HepG2 (cell line): ENCODE measurements at regions not wholly inside any gene's neighbourhood (a gene's known extent, or its start where the extent isn't known, plus 50 kb on each side); places are given as distances from the start of the nearest gene placed in this dataset.
A peak's percentile ranks its signal among the peaks of the same experiment; 100 is the strongest.

Experiments used
- ATAC-seq: fragments of 200-7000 bp; cut with Tn5 transposase; 3 replicates; pipeline ENCODE4 v1.9.1; 2020; ENCODE audit warnings: mild to moderate bottlenecking, moderate library complexity
- BruUV-seq: library from RNA; stranded (reverse); fragments of 400-500 nt; replicated peaks from 2 replicates; lab custom pipeline; 2021; lab: Mats Ljungman, UMichigan
- CTCF ChIA-PET: fragments of 300-600 bp; formaldehyde crosslinking; extraction: SDS; loops from one replicate; lab custom pipeline; 2021; ENCODE audit warnings: low total read pairs, inconsistent platforms, low intra/inter-chr PET ratio; lab: Yijun Ruan, JAX
- POLR2A ChIA-PET: fragments of 350-600 bp; sonication (Branson Sonifier 250); formaldehyde crosslinking; loops from one replicate; lab custom pipeline; 2020; ENCODE audit warnings: antibody characterized with exemption, inconsistent platforms; lab: Yijun Ruan, JAX
- DNase-seq: peaks from one replicate; pipeline ENCODE4 v3.0.0-alpha.2; 2015; ENCODE audit warnings: low spot score
- FAIRE-seq: peaks from 3 replicates; lab custom pipeline; 2011; peaks lifted over from hg19 to GRCh38; lab: Jason Lieb, UNC
- H2AFZ ChIP-seq: one replicate; pipeline ENCODE4 v1.6.1; 2011; ENCODE audit warnings: low read length, inconsistent platforms
- H3K27ac ChIP-seq: fragments of 300-600 bp; 3 replicates; pipeline ENCODE4 v1.8.0; 2011; ENCODE audit warnings: mixed run types, mild to moderate bottlenecking, mixed read lengths, low read length, inconsistent platforms; ENCODE audit not compliant: insufficient read depth; ENCODE audit errors: extremely low read length
- H3K27me3 ChIP-seq, 2 experiments: fragments of 200-600 bp in 1 of 2; 2 replicates in 1 of 2; 3 replicates in 1 of 2; pipeline versions ENCODE4 v1.6.0 to v1.8.0; 2011; ENCODE audit warnings: low read length in 2 of 2, mild to moderate bottlenecking in 2 of 2, moderate library complexity in 2 of 2, inconsistent platforms in 1 of 2; ENCODE audit not compliant: insufficient read depth in 2 of 2, control insufficient read depth in 1 of 2
- H3K36me3 ChIP-seq, 2 experiments: fragments of 200-600 bp in 1 of 2; replicated peaks in 1 of 2; 2 replicates in 1 of 2; 3 replicates in 1 of 2; pipeline versions ENCODE4 v1.5.1 to v1.8.0; 2011; ENCODE audit warnings: low read length in 2 of 2, inconsistent platforms in 1 of 2; ENCODE audit not compliant: insufficient read depth in 2 of 2, control insufficient read depth in 1 of 2
- H3K4me1 ChIP-seq: 2 replicates; pipeline ENCODE4 v1.5.1; 2012; ENCODE audit warnings: low read length, inconsistent platforms; ENCODE audit not compliant: insufficient read depth
- H3K4me2 ChIP-seq: 2 replicates; pipeline ENCODE4 v1.6.0; 2011; ENCODE audit warnings: low read depth, low read length, inconsistent platforms
- H3K4me3 ChIP-seq, 3 experiments: fragments of 200-600 bp in 1 of 3; sonication (generic), shearing (Covaris generic) in 1 of 3; replicated peaks in 1 of 3; 2 replicates each; pipeline ENCODE4 v1.5.1; 2011 to 2016; ENCODE audit warnings: low read length in 3 of 3, inconsistent platforms in 2 of 3, low read depth in 2 of 3, mild to moderate bottlenecking in 2 of 3, control low read depth in 1 of 3, mixed read lengths in 1 of 3; ENCODE audit not compliant: insufficient read depth in 1 of 3
- H3K79me2 ChIP-seq: one replicate; pipeline ENCODE4 v1.6.1; 2011; ENCODE audit warnings: low read length, inconsistent platforms; ENCODE audit not compliant: insufficient read depth
- H3K9ac ChIP-seq: 2 replicates; pipeline ENCODE4 v1.6.0; 2011; ENCODE audit warnings: mild to moderate bottlenecking, low read depth, low read length, inconsistent platforms; ENCODE audit not compliant: insufficient read depth
- H3K9me3 ChIP-seq: 2 replicates; pipeline ENCODE4 v1.5.1; 2012; ENCODE audit warnings: mild to moderate bottlenecking, low read length
- H4K20me1 ChIP-seq: 2 replicates; pipeline ENCODE4 v1.6.0; 2011; ENCODE audit warnings: inconsistent platforms, mild to moderate bottlenecking, low read length, moderate library complexity; ENCODE audit not compliant: insufficient read depth
- ATF2 ChIP-seq: sonication (generic); formaldehyde crosslinking; IDR thresholded peaks from 2 replicates; pipeline ENCODE4 v1.4.0; 2020; ENCODE audit warnings: missing genetic modification reagents
- GFI1 ChIP-seq: sonication (generic); formaldehyde crosslinking; IDR thresholded peaks from 2 replicates; pipeline ENCODE4 v1.5.0; 2020; ENCODE audit warnings: missing genetic modification reagents, mild to moderate bottlenecking, borderline replicate concordance
- HOXA7 ChIP-seq: sonication (generic); formaldehyde crosslinking; IDR thresholded peaks from 2 replicates; pipeline ENCODE4 v1.8.1; 2022; ENCODE audit warnings: mild to moderate bottlenecking, missing genetic modification reagents, moderate library complexity
- KDM5B ChIP-seq: sonication (generic); formaldehyde crosslinking; IDR thresholded peaks from 2 replicates; pipeline ENCODE4 v1.4.0; 2020; ENCODE audit warnings: missing genetic modification reagents, mild to moderate bottlenecking, borderline replicate concordance
- MIXL1 ChIP-seq: IDR thresholded peaks from 2 replicates; pipeline ENCODE4 v1.6.1; 2016
- ONECUT2 ChIP-seq: sonication (generic); formaldehyde crosslinking; IDR thresholded peaks from 2 replicates; pipeline ENCODE4 v1.4.0; 2020; ENCODE audit warnings: missing genetic modification reagents
- ZFP90 ChIP-seq: sonication (generic); formaldehyde crosslinking; IDR thresholded peaks from 2 replicates; pipeline ENCODE4 v1.8.0; 2022; ENCODE audit warnings: missing genetic modification reagents, mild to moderate bottlenecking, inconsistent platforms, borderline replicate concordance
- ZMYM4 ChIP-seq: sonication (generic); formaldehyde crosslinking; IDR thresholded peaks from 2 replicates; pipeline ENCODE4 v1.8.1; 2023; ENCODE audit warnings: mild to moderate bottlenecking, missing genetic modification reagents
- ZNF10 ChIP-seq: sonication (generic); formaldehyde crosslinking; IDR thresholded peaks from 2 replicates; pipeline ENCODE4 v1.4.0; 2020; ENCODE audit warnings: mild to moderate bottlenecking, low read depth, missing genetic modification reagents, borderline replicate concordance
- ZNF501 ChIP-seq: sonication (generic); formaldehyde crosslinking; IDR thresholded peaks from 2 replicates; pipeline ENCODE4 v1.5.1; 2020; ENCODE audit warnings: mild to moderate bottlenecking, moderate library complexity, missing genetic modification reagents
- WGBS: methylation state at CpG from one replicate; pipeline ENCODE4 v1.1.6; 2017; ENCODE audit warnings: low lambda C conversion rate; 5-methylcytosine and 5-hydroxymethylcytosine counted together
- in situ Hi-C: cut with HindIII; loops from 2 replicates; pipeline ENCODE4 v1.10.0; 2017; ENCODE audit warnings: low pct_unique_long_range_greater_than_20kb; ENCODE audit not compliant: extremely low pct_ligation_motif_present
- intact Hi-C: fragments of 100-400 bp; cut with micrococcal nuclease; formaldehyde crosslinking; loops from one replicate; pipeline ENCODE4 v1.10.0; 2022; ENCODE audit not compliant: unreplicated experiment
- TF ChIP-seq, protein P1 (sequence below): sonication (generic); formaldehyde crosslinking; IDR thresholded peaks from 2 replicates; pipeline ENCODE4 v1.5.1; 2020; ENCODE audit warnings: missing genetic modification reagents, mild to moderate bottlenecking, borderline replicate concordance

GRCh38 chr2:208791257-208791656, 384.7 kb downstream of the PTH2R start:
- DNase-seq (no peak), FAIRE-seq (no peak), ATAC-seq (no peak)
- TF ChIP-seq ZNF501 (CRISPR knock-in tag) (no peak), KDM5B (CRISPR knock-in tag) (no peak), ZMYM4 (CRISPR knock-in tag) (no peak), ZFP90 (CRISPR knock-in tag) (no peak), GFI1 (CRISPR knock-in tag) (no peak), MIXL1 (no peak), ONECUT2 (CRISPR knock-in tag) (no peak), ZNF10 (CRISPR knock-in tag) (no peak), HOXA7 (CRISPR knock-in tag) (no peak), ATF2 (no peak)
- TF ChIP-seq, protein P1, sequence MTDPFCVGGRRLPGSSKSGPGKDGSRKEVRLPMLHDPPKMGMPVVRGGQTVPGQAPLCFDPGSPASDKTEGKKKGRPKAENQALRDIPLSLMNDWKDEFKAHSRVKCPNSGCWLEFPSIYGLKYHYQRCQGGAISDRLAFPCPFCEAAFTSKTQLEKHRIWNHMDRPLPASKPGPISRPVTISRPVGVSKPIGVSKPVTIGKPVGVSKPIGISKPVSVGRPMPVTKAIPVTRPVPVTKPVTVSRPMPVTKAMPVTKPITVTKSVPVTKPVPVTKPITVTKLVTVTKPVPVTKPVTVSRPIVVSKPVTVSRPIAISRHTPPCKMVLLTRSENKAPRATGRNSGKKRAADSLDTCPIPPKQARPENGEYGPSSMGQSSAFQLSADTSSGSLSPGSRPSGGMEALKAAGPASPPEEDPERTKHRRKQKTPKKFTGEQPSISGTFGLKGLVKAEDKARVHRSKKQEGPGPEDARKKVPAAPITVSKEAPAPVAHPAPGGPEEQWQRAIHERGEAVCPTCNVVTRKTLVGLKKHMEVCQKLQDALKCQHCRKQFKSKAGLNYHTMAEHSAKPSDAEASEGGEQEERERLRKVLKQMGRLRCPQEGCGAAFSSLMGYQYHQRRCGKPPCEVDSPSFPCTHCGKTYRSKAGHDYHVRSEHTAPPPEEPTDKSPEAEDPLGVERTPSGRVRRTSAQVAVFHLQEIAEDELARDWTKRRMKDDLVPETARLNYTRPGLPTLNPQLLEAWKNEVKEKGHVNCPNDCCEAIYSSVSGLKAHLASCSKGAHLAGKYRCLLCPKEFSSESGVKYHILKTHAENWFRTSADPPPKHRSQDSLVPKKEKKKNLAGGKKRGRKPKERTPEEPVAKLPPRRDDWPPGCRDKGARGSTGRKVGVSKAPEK: no peak
- Histone ChIP-seq H3K36me3 (no peaks in the 10 kb centered on the region), H3K4me3 (no peak overlapping the region), H3K4me2 (no peak overlapping the region), H3K79me2 (no peaks in the 10 kb centered on the region), H3K9me3 (no peaks in the 10 kb centered on the region), H3K4me1 (peaks cover 12% of the 10 kb centered on the region; the same call in 1 of the 2 replicates), H3K9ac (no peak overlapping the region), H3K27ac (no peak overlapping the region), H3K27me3 (no peaks in the 10 kb centered on the region), H4K20me1 (no peaks in the 10 kb centered on the region), H2AFZ (peak overlapping the region; percentile 29)
- in situ Hi-C loops: no loop called here
- ChIA-PET CTCF (no interaction called here), POLR2A (no interaction called here)
- 42% methylated on average over 6 of the region's 6 CpGs for WGBS
- intact Hi-C loops: no loop called here
- BruUV-seq: no TSS peak
